ENCODE measurements at regions not wholly inside any gene's neighbourhood (a gene's known extent, or its start where the extent isn't known, plus 50 kb on each side); places are given as distances from the start of the nearest gene placed in this dataset.

DNA sequence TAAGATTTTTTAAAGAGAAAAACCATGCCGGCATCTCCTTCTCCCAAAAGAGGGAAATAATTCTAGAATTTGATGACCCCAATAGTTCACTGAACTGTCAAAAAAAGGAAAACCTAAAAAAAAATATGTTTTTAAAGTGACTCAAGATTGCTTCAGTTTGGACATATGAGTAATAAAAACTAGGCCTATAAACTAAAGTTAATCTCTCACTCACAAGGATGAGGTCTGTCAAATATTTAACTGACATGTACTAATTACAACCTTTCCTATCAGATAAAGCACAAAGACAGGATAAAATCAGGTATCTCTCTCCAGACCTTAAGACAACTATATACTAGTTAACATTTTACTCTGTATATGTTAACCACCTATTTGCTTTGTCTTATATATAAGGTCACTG lies 231.9 kb downstream of the NSUN3 start:
- no peak for TF ChIP-seq YY1 (IDR thresholded peaks at IDR 0.05; ENCODE audit: insufficient read depth, insufficient read length)
- no peak for TF ChIP-seq SUZ12 (IDR thresholded peaks at IDR 0.05; ENCODE audit: extremely low read depth, insufficient read depth, insufficient read length)
- TF ChIP-seq ZNF274 (IDR thresholded peaks at IDR 0.05; ENCODE audit: low read depth, low read length): no peak
